NCI-H128 (cell line): ENCODE measurements at regions not wholly inside any gene's neighbourhood (a gene's known extent, or its start where the extent isn't known, plus 50 kb on each side); places are given as distances from the start of the nearest gene placed in this dataset.
"Not testable (repeated sequence)": the region's sequence is repeated elsewhere in the genome, so short reads cannot be mapped to it uniquely, and the experiment has no call there.

Experiments used
- DNase-seq: peaks from one replicate; lab custom pipeline; 2025; ENCODE audit not compliant: unreplicated experiment; lab: John Stamatoyannopoulos, UW

- no peak for DNase-seq
These were observed 189.2 kb upstream of the THRB start for GRCh38 chr3:24683633-24684384.

- DNase-seq: no peak
These were observed 189.9 kb upstream of the THRB start for GRCh38 chr3:24684506-24685023.

GRCh38 chr3:24686808-24687207 is 192.2 kb upstream of the THRB start:
- no peak for DNase-seq

GRCh38 chr3:24687671-24688070 is 193.0 kb upstream of the THRB start:
- no peak for DNase-seq

GRCh38 chr3:24688446-24689148 is 193.9 kb upstream of the THRB start:
- no peak for DNase-seq

- no peak for DNase-seq
These were observed 194.7 kb upstream of the THRB start for GRCh38 chr3:24689353-24689752.

- DNase-seq: no peak
These were observed 196.1 kb upstream of the THRB start for GRCh38 chr3:24690777-24691176.

GRCh38 chr3:24699078-24699477 is 204.4 kb upstream of the THRB start:
- not testable (repeated sequence) for DNase-seq

GRCh38 chr3:24704496-24704895 is 209.8 kb upstream of the THRB start:
- no peak for DNase-seq

GRCh38 chr3:24707936-24708335 is 213.3 kb upstream of the THRB start:
- no peak for DNase-seq

- no peak for DNase-seq
These were observed 215.3 kb upstream of the THRB start for GRCh38 chr3:24709956-24710355.

- no peak for DNase-seq
These were observed 218.9 kb upstream of the THRB start for GRCh38 chr3:24713516-24713915.

- DNase-seq: no peak
These were observed 219.8 kb upstream of the THRB start for GRCh38 chr3:24714436-24714835.

- no peak for DNase-seq
These were observed 220.6 kb upstream of the THRB start for GRCh38 chr3:24715171-24715792.

GRCh38 chr3:24722087-24722486 is 227.4 kb upstream of the THRB start:
- DNase-seq: no peak

- DNase-seq: no peak
These were observed 231.0 kb upstream of the THRB start for GRCh38 chr3:24725514-24726255.

GRCh38 chr3:24726423-24726822 is 231.8 kb upstream of the THRB start:
- DNase-seq: no peak

- no peak for DNase-seq
These were observed 235.5 kb upstream of the THRB start for GRCh38 chr3:24730173-24730572.

GRCh38 chr3:24734019-24734418 is 239.4 kb upstream of the THRB start:
- DNase-seq: no peak

- no peak for DNase-seq
These were observed 242.1 kb upstream of the THRB start for GRCh38 chr3:24736701-24737100.

GRCh38 chr3:24740326-24740725 is 245.7 kb upstream of the THRB start:
- peak; percentile 2 for DNase-seq
